Activated CD4-positive, alpha-beta T cell treated with anti-CD3 and anti-CD28 coated beads, Interleukin-10, Interleukin-2, amounts not matched to agents 100 ng/mL and 50 ng/mL, durations not matched to agents 16 hours and 8 hours (primary cell): ENCODE measurements at regions not wholly inside any gene's neighbourhood (a gene's known extent, or its start where the extent isn't known, plus 50 kb on each side); places are given as distances from the start of the nearest gene placed in this dataset.
"Not testable (repeated sequence)": the region's sequence is repeated elsewhere in the genome, so short reads cannot be mapped to it uniquely, and the experiment has no call there.

Experiments
- DNase-seq: peaks from one replicate; pipeline ENCODE4 v3.0.0-alpha.2; 2020

- DNase-seq, result no peak
These were observed 429.0 kb downstream of the PREX1 start for GRCh38 chr20:48398506-48399449.

- DNase-seq, result not testable (repeated sequence)
These were observed 430.6 kb downstream of the PREX1 start for GRCh38 chr20:48396981-48397861.

DNA sequence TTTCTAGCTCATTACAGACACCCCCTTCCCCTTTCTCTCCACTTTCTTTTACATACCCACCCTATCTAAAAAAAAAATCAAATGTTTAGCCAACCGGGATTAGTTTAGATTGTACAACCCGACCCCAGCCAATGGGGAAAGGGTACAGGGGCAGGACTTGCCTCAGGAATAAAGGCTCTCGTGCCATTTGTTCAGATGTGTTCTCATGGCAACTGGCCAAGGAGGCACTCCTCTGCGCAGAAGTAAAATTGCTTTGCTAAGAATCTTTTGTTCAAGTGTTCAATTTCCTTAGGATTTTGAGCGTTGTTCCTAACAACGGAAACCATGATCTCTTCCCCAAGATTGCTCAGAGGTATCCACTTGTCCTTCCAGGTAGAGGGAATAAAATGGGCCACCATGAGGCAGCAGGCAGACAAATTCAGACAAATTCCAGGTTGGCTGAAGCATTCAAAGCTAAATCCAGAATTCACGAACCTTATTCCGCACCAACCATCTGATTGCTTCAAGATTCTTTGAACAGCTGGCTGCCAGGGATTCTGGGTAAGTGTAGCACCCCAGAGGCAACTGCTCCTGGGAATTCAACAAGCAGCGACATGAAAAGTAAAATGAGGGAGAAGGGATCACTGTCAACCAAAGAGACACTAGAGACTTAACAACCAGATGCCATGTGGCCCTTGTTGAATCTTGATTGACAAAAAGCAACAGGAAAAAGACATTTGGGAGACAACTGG, 431.8 kb downstream of the PREX1 start:
- DNase-seq, result no peak

DNA sequence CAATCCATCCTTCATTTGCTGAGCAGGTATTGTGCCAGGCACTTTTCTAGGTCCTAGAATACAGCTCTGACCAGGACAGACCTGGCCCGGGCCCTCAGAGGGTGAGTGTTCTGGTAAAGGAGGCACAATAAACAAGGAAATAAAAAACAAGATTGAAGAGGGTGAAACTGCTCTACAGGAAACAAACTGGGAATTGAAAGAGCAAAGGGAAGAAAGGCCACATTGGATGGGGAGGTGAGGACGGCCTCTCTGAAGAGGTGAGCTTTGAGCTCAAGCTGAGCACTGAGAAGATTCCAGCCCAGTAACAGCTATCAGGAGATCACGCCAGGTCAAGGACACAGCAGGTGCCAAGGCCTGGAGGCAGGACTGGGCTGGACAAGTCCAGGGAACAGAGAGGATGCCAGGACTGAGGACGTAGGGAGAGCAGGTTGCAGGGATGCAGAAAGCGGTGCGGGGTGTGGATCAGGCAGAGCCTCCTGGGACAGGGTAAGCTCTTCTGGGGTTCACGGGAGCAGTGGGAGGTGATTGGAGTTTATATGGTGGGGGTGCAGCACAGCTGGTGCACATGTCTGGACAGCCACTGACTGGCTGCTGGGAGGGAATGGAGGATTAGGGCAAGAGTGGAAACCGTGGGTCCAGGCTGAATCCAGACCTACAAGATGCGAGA, 433.3 kb downstream of the PREX1 start:
- no peak for DNase-seq

DNA sequence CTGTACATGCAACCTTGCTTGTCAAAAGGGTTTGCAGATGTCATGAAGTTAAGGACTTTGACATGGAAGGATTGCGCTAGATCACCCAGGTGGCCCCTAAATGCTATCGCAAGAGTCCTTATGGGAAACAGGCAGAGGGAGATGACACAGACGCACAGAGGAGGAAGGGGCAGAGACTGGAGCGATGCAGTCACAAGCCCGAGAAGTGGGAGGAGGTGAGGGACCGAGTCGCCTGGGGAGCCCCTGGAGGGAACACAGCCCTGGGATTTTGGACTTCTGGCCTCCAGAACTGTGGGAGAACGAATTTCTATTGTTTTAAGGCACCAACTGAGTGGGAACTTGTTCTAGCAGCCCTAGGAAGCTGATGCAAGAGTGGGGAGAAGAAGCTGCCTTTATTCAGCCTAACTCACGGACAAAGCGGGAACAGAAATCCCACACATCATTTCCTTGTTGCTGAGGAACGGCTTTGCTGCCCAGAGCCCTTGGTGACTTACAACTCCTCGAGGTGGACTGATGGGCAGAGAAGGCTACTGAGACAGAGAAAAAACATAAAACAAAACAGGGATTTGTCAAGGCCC, 434.0 kb downstream of the PREX1 start:
- DNase-seq, result no peak

DNA sequence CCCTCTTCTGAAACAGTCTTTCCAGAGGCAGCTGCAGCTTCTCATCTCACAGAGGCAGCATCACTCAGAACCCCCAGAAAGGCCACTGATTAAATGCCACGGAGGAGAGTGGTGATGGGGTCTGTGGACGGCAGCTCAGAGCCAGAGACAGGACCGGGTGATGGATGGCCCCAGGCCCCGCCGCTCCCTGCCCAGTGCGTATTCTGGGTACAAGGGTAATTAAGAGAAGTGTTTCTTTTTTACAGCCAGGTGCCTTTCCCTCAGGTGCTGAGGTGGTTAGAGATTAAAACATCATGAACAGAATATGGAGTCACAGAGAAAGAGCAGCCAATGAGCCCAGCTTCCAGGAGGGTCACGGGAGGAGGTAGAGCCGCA, 434.5 kb downstream of the PREX1 start:
- no peak for DNase-seq

- no peak for DNase-seq
These were observed 435.1 kb downstream of the PREX1 start for GRCh38 chr20:48392407-48393310.

DNA sequence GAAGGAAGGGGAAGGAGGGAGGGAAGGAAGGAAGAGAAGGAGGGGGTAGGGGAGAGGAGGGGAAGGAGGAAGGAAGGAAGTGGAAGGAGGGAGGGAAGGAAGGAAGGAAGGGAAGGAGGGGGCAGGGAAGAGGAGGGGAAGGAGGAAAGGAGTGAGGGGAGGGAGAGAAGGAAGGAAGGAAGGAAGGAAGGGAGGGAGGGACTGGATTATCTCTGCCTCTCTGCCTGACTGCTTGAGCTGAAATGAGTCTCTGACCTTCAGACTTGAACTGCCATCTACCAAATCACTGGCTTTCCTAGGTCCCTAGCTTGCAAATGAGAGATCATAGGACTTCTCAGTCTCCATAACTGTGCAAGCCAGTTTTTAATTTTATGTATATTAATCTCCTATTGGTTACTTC, 436.8 kb downstream of the PREX1 start:
- DNase-seq, result no peak

DNA sequence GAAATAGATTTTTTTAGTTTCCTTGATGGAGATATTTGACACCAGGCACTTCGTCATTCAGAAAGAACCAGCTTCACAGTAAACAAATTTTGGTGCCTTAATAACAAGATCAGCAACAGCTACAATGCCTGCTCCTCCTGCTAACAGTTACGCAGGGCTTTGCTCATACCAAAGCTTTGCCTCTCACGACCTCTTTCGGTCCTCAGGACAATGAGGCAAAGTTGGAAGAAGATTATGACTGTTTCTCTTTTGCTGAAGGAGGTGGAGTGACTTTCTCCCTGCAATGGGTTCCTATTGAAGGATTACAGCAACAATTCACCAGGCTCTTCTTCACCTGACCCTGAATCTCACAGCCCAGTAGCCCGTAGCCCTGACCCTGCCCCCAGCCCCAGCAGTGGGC, 440.1 kb downstream of the PREX1 start:
- DNase-seq, result no peak

DNA sequence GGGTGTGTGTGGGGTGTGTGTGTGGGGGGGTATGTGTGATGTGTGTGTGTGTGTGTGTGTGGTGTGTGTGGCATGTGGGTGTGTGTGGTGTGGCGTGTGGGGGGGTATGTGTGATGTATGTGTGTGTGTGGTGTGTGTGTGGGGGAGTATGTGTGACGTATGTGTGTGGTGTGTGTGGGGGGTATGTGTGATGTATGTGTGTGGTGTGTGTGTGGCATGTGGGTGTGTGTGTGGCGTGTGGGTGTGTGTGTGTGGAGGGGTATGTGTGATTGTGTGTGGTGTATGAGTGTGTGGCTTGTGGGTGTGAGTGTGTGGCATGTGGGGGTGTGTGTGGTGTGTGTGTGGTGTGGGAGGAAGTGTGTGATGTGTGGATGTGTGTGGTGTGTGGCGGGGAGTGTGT, 442.3 kb downstream of the PREX1 start:
- DNase-seq, result no peak

GRCh38 chr20:48385114-48385513, 442.7 kb downstream of the PREX1 start:
- DNase-seq, result no peak

GRCh38 chr20:48384147-48384818, 443.5 kb downstream of the PREX1 start:
- peak; percentile 17 for DNase-seq

DNA sequence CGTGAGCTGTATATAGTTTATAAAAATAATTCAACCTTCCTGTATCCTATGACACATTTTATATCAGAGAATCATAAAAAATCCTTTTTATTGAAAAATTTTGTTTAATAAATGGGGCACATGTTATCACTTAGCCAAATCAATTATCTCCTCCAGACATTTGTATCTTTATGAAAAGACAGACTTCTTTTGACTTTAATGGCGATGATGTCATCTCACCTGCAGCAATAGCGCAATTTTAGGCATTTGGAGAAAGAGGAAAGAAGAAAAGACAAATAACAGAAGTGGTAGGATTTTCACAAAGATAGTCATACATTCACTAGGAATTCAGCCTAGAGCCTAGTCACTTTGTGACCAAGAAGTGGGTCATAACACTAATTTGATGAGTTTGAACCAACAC, 444.5 kb downstream of the PREX1 start:
- DNase-seq, result no peak

GRCh38 chr20:48382304-48382703, 445.5 kb downstream of the PREX1 start:
- no peak for DNase-seq

DNA sequence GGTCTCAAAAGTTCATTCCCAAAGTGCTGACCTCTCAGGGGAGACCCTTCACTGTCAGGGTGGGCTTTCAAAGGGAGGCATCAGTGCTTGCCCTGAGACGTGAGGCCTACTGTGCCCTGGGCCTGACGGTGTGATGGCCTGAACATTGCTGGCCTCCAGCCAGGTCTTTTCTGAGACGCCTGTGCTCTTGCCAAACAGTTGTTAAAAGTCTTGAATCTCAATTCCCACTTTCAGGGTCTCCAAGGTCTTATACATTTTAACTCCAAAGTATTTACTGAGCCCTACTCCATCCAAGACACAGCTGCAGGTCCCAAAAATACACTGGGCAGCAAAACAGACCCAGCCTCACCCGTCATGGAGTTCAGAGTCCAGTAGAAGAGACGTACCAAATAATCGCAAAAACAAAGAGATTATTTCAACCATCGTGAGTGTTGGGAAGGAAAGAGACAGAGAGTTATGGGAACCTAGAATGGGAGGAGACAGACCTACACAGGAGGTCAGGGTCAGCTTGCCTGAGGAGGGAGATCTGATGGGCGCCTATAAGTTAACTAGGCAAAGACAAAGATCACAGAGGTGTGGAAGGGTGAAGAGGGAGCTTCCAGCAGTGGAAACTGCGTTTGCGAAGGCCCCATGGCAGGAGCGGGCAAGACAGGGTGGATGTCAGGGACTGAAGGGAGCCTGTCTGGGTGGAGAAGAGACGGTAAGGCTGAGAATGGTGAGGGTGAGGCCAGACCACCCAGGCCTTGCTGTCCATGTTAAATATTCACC, 446.3 kb downstream of the PREX1 start:
- DNase-seq, result no peak

- no peak for DNase-seq
These were observed 447.1 kb downstream of the PREX1 start for GRCh38 chr20:48380661-48381060.

DNA sequence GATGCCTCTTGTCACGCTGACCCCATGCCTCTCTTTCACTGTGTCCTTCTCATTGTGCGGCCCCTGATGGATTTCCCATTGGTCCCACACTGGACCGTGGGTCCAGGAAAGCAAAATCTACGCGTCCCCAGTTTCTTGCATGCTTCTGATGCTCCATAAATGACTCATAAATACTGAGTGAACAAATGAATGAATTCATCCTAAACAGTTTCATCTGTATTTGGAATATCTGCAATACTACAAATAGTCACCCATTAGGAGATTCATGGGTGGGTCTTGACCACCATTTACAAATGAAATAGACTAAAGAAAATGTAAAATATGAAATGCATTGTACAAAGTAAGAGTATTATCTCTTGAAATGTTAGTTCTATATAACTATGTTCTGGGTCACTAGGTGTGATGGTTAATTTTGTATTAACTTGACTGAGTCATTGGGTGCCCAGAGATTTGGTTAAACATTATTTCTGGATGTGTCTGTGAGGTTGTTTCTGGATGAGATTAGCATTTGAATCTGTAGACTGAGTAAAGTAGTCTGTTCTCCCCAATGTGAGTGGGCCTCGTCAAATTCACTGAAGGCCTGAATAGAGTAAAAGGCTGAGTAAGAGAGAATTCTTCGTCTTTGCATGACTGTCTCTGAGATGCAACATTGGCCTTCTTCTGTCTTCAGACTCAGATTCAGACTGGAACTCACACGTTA, 448.7 kb downstream of the PREX1 start:
- DNase-seq, result no peak

- no peak for DNase-seq
These were observed 449.9 kb downstream of the PREX1 start for GRCh38 chr20:48377940-48378339.

- DNase-seq, result no peak
These were observed 452.0 kb downstream of the PREX1 start for GRCh38 chr20:48375804-48376203.
